HEK293 (cell line): ENCODE measurements at regions not wholly inside any gene's neighbourhood (a gene's known extent, or its start where the extent isn't known, plus 50 kb on each side); places are given as distances from the start of the nearest gene placed in this dataset.

Experiments used
- CTCF ChIA-PET: fragments of 350-600 bp; formaldehyde crosslinking; extraction: SDS; loops from one replicate; lab custom pipeline; 2021; ENCODE audit warnings: antibody characterized with exemption; lab: Yijun Ruan, JAX
- POLR2A ChIA-PET: fragments of 300-600 bp; formaldehyde crosslinking; extraction: SDS; loops from one replicate; lab custom pipeline; 2020; ENCODE audit warnings: antibody characterized with exemption, inconsistent platforms; lab: Yijun Ruan, JAX
- H3K27ac ChIP-seq: fragments of 200-500 bp; sonication (Bioruptor generic); 2 replicates; pipeline ENCODE4 v1.5.1; 2014; ENCODE audit warnings: low read depth, low read length, control low read depth, inconsistent platforms; ENCODE audit errors: extremely low read depth
- H3K36me3 ChIP-seq, 2 experiments: fragments of 200-500 bp in 1 of 2; sonication (Bioruptor generic) in 1 of 2; 1 replicate in 1 of 2; 2 replicates in 1 of 2; pipeline ENCODE4 v1.5.1; 2014 to 2017; ENCODE audit warnings: inconsistent platforms in 2 of 2, low read length in 2 of 2; ENCODE audit not compliant: control insufficient read depth in 2 of 2, insufficient read depth in 1 of 2
- H3K4me1 ChIP-seq: fragments of 200-500 bp; sonication (Bioruptor generic); 2 replicates; pipeline ENCODE4 v1.5.1; 2014; ENCODE audit warnings: mild to moderate bottlenecking, low read length, inconsistent platforms; ENCODE audit not compliant: control insufficient read depth, insufficient read depth
- H3K4me3 ChIP-seq: 2 replicates; pipeline ENCODE4 v1.5.1; 2011; ENCODE audit warnings: low read depth, mild to moderate bottlenecking, control low read depth, low read length, moderate library complexity
- H3K9me3 ChIP-seq: fragments of 200-500 bp; sonication (Bioruptor generic); 2 replicates; pipeline ENCODE4 v1.5.1; 2014; ENCODE audit warnings: low read depth, low read length, inconsistent platforms; ENCODE audit not compliant: control insufficient read depth, insufficient read depth
- KLF17 ChIP-seq: fragments of 450-650 bp; formaldehyde crosslinking; IDR thresholded peaks from 2 replicates; pipeline ENCODE4 v1.5.1; 2016; ENCODE audit warnings: missing biosample characterization, missing genetic modification characterization
- PRDM6 ChIP-seq: fragments of 450-650 bp; formaldehyde crosslinking; IDR thresholded peaks from 2 replicates; pipeline ENCODE4 v1.5.1; 2017; ENCODE audit warnings: missing biosample characterization, missing genetic modification characterization
- SCRT1 ChIP-seq: fragments of 450-650 bp; formaldehyde crosslinking; IDR thresholded peaks from 2 replicates; pipeline ENCODE4 v1.5.1; 2016; ENCODE audit warnings: missing biosample characterization, missing genetic modification characterization, borderline replicate concordance
- ZBTB6 ChIP-seq: fragments of 450-650 bp; formaldehyde crosslinking; IDR thresholded peaks from 2 replicates; pipeline ENCODE4 v1.5.1; 2017; ENCODE audit warnings: missing biosample characterization, missing genetic modification characterization
- ZNF223 ChIP-seq: fragments of 450-650 bp; formaldehyde crosslinking; IDR thresholded peaks from 2 replicates; pipeline ENCODE4 v1.5.1; 2016; ENCODE audit warnings: missing biosample characterization, missing genetic modification characterization
- ZNF266 ChIP-seq: fragments of 450-650 bp; formaldehyde crosslinking; IDR thresholded peaks from 2 replicates; pipeline ENCODE4 v1.5.1; 2016; ENCODE audit warnings: missing biosample characterization, missing genetic modification characterization, low read depth
- ZNF302 ChIP-seq: fragments of 450-650 bp; formaldehyde crosslinking; IDR thresholded peaks from 2 replicates; pipeline ENCODE4 v1.5.1; 2016; ENCODE audit warnings: missing biosample characterization, missing genetic modification characterization, low read depth
- ZNF37A ChIP-seq: fragments of 450-650 bp; IDR thresholded peaks from 2 replicates; pipeline ENCODE4 v1.5.1; 2018; ENCODE audit warnings: missing biosample characterization, missing genetic modification characterization
- ZNF423 ChIP-seq: fragments of 450-650 bp; formaldehyde crosslinking; IDR thresholded peaks from 2 replicates; pipeline ENCODE4 v1.5.1; 2016; ENCODE audit warnings: missing biosample characterization, missing genetic modification characterization
- ZNF48 ChIP-seq: fragments of 450-650 bp; formaldehyde crosslinking; IDR thresholded peaks from 2 replicates; pipeline ENCODE4 v1.5.1; 2016; ENCODE audit warnings: missing biosample characterization, missing genetic modification characterization
- ZNF510 ChIP-seq: fragments of 450-650 bp; formaldehyde crosslinking; IDR thresholded peaks from 2 replicates; pipeline ENCODE4 v1.5.1; 2018; ENCODE audit warnings: mild to moderate bottlenecking, missing genetic modification characterization, missing biosample characterization; ENCODE audit not compliant: insufficient replicate concordance
- ZNF518A ChIP-seq: fragments of 450-650 bp; formaldehyde crosslinking; conservative IDR thresholded peaks from 2 replicates; pipeline ENCODE4 v1.5.1; 2016; ENCODE audit warnings: low read depth, missing biosample characterization, missing genetic modification characterization
- ZXDB ChIP-seq: fragments of 450-650 bp; formaldehyde crosslinking; IDR thresholded peaks from 2 replicates; pipeline ENCODE4 v1.5.1; 2016; ENCODE audit warnings: missing biosample characterization, missing genetic modification characterization

- TF ChIP-seq ZNF518A (no peak), ZNF266 (tag by site-specific recombination) (no peak), SCRT1 (tag by site-specific recombination) (no peak)
Measured at GRCh38 chr13:85586422-85586831, 212.8 kb downstream of the SLITRK6 start (continued).

- POLR2A ChIA-PET: no interaction called here
- Histone ChIP-seq H3K9me3 (no peaks in the 10 kb centered on the region), H3K4me3 (no peak overlapping the region), H3K36me3 (no peaks in the 10 kb centered on the region), H3K27ac (no peak overlapping the region)
- TF ChIP-seq PRDM6 (no peak), KLF17 (tag by site-specific recombination) (no peak), ZNF223 (tag by site-specific recombination) (no peak), ZNF302 (tag by site-specific recombination) (no peak), ZBTB6 (tag by site-specific recombination) (no peak), ZNF48 (no peak), ZXDB (tag by site-specific recombination) (no peak), ZNF510 (no peak)
- TF ChIP-seq, all 188 proteins: peak for 0
- no peaks in the 10 kb centered on the region for H3K4me1 ChIP-seq
- CTCF ChIA-PET: no interaction called here
Measured at GRCh38 chr13:85582890-85583289, 216.3 kb downstream of the SLITRK6 start.

- Histone ChIP-seq H3K4me3 (no peak overlapping the region), H3K36me3 (no peaks in the 10 kb centered on the region), H3K4me1 (no peaks in the 10 kb centered on the region), H3K27ac (no peak overlapping the region), H3K9me3 (no peaks in the 10 kb centered on the region)
- CTCF ChIA-PET: no interaction called here
- TF ChIP-seq ZNF37A (tag by site-specific recombination): no peak
- TF ChIP-seq ZNF423 (tag by site-specific recombination): no peak
- POLR2A ChIA-PET: no interaction called here
Measured at GRCh38 chr13:85575110-85575509, 224.1 kb downstream of the SLITRK6 start.
